ENCODE measurements at regions not wholly inside any gene's neighbourhood (a gene's known extent, or its start where the extent isn't known, plus 50 kb on each side); places are given as distances from the start of the nearest gene placed in this dataset.

- no peak overlapping the region for H3K4me3 ChIP-seq (ENCODE audit: low read depth, low read length)
- TF ChIP-seq CTCF (IDR thresholded peaks at IDR 0.05; ENCODE audit: low read depth, low read length, missing control alignments) = no peak
- no peak for DNase-seq (ENCODE audit: low read depth)
- in situ Hi-C loops (cut with HindIII; ENCODE audit: low sequenced_read_pairs) = no loop called here
These were observed 269.0 kb upstream of the RGMB start for GRCh38 chr5:98504505-98504904.

- no peak overlapping the region for H3K4me3 ChIP-seq (ENCODE audit: low read depth, low read length)
- DNase-seq (ENCODE audit: low read depth) = no peak
- no peak for TF ChIP-seq CTCF (IDR thresholded peaks at IDR 0.05; ENCODE audit: low read depth, low read length, missing control alignments)
- in situ Hi-C loops (cut with HindIII; ENCODE audit: low sequenced_read_pairs) = no loop called here
These were observed 263.1 kb upstream of the RGMB start for GRCh38 chr5:98510143-98510985.

GRCh38 chr5:98513380-98513779, 260.1 kb upstream of the RGMB start:
- DNase-seq (ENCODE audit: low read depth) = no peak
- no peak overlapping the region for H3K4me3 ChIP-seq (ENCODE audit: low read depth, low read length)
- no peak for TF ChIP-seq CTCF (IDR thresholded peaks at IDR 0.05; ENCODE audit: low read depth, low read length, missing control alignments)
- in situ Hi-C loops (cut with HindIII; ENCODE audit: low sequenced_read_pairs) = no loop called here

GRCh38 chr5:98514215-98514614, 259.2 kb upstream of the RGMB start:
- no peak for DNase-seq (ENCODE audit: low read depth)
- no peak for TF ChIP-seq CTCF (IDR thresholded peaks at IDR 0.05; ENCODE audit: low read depth, low read length, missing control alignments)
- in situ Hi-C loops (cut with HindIII; ENCODE audit: low sequenced_read_pairs) = no loop called here
- H3K4me3 ChIP-seq (ENCODE audit: low read depth, low read length) = no peak overlapping the region

GRCh38 chr5:98516701-98517100, 256.8 kb upstream of the RGMB start:
- DNase-seq (ENCODE audit: low read depth) = no peak
- TF ChIP-seq CTCF (IDR thresholded peaks at IDR 0.05; ENCODE audit: low read depth, low read length, missing control alignments) = no peak
- in situ Hi-C loops (cut with HindIII; ENCODE audit: low sequenced_read_pairs) = no loop called here
- H3K4me3 ChIP-seq (ENCODE audit: low read depth, low read length) = no peak overlapping the region

GRCh38 chr5:98517560-98518366, 255.7 kb upstream of the RGMB start:
- no peak overlapping the region for H3K4me3 ChIP-seq (ENCODE audit: low read depth, low read length)
- in situ Hi-C loops (cut with HindIII; ENCODE audit: low sequenced_read_pairs) = no loop called here
- no peak for DNase-seq (ENCODE audit: low read depth)
- no peak for TF ChIP-seq CTCF (IDR thresholded peaks at IDR 0.05; ENCODE audit: low read depth, low read length, missing control alignments)

Measured in astrocyte of the cerebellum (primary cell).